Astrocyte (in vitro differentiated cells and primary cell): ENCODE measurements at regions not wholly inside any gene's neighbourhood (a gene's known extent, or its start where the extent isn't known, plus 50 kb on each side); places are given as distances from the start of the nearest gene placed in this dataset.

ENCODE experiments used
- CTCF ChIP-seq: IDR thresholded peaks from 2 replicates; pipeline ENCODE4 v1.5.1; 2011; ENCODE audit warnings: low read depth, mild to moderate bottlenecking, inconsistent platforms, low read length, moderate library complexity; ENCODE audit not compliant: insufficient read depth
- EZH2 ChIP-seq: IDR thresholded peaks from 2 replicates; pipeline ENCODE4 v1.6.1; 2012; ENCODE audit warnings: mild to moderate bottlenecking, low read length, inconsistent platforms; ENCODE audit not compliant: insufficient read depth

GRCh38 chr13:99691552-99691951, 190.3 kb downstream of the TM9SF2 start:
- TF ChIP-seq CTCF: no peak
- TF ChIP-seq EZH2: no peak
